ENCODE measurements at regions not wholly inside any gene's neighbourhood (a gene's known extent, or its start where the extent isn't known, plus 50 kb on each side); places are given as distances from the start of the nearest gene placed in this dataset.

DNA sequence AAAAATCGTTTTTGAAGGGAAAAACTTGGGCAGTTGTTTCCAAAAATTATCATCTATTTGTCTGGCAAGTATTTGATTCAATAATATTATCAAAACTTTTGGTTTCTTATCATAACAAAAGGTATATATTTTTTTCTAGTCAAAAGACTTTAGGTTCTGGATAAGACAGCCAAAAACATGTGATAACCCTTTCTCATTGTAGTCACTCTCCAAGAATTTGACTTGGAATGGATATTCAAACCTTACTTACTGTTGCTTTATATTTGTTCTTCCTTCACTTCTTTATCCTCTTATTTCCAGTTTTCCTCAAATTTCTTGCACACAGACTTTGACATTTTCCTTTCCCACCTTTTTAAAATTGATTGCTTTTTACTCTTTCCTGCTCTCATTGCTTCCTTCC lies 140.9 kb upstream of the FAM3C start:
- TF ChIP-seq POLR2A (IDR thresholded peaks at IDR 0.05; ENCODE audit: low read length): no peak
- no peak for TF ChIP-seq GATA1 (IDR thresholded peaks at IDR 0.05; ENCODE audit: low read depth, low read length)
